ENCODE measurements at regions not wholly inside any gene's neighbourhood (a gene's known extent, or its start where the extent isn't known, plus 50 kb on each side); places are given as distances from the start of the nearest gene placed in this dataset.

DNA sequence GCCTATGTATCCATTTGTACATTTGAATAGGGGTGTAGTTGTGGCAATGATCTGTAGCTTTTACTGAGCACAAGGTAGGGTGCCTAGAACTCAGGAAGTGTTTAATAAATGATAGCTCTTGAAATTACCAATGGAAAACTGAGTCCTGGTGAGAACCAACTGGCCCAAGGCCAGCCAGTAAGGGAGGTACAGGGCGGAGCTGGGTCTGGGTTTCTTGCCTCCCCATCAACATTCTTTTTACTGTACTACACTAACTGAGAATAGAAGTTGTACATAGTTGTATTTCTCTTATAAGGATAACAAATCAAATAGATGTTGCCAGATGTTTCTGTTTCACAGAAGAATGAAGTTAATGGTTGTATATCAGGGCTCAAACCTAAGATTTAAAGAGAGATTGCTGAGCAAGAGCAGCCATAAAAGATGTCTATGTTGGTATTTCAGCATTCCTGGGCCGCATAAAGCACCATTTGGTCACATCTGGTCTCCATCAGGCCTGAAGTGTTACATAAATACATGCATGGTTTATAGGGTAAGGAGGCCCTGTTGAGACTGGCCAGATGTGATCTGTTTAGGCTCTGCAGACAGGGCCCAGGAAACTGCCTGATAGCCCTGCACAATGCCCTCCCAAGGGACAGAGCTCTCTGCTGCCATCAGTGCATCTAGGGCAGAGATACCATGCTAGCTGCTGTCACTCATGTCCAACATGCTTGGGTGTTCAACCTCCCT, 210.5 kb downstream of the NXNL2 start:
- TF ChIP-seq, protein P1, sequence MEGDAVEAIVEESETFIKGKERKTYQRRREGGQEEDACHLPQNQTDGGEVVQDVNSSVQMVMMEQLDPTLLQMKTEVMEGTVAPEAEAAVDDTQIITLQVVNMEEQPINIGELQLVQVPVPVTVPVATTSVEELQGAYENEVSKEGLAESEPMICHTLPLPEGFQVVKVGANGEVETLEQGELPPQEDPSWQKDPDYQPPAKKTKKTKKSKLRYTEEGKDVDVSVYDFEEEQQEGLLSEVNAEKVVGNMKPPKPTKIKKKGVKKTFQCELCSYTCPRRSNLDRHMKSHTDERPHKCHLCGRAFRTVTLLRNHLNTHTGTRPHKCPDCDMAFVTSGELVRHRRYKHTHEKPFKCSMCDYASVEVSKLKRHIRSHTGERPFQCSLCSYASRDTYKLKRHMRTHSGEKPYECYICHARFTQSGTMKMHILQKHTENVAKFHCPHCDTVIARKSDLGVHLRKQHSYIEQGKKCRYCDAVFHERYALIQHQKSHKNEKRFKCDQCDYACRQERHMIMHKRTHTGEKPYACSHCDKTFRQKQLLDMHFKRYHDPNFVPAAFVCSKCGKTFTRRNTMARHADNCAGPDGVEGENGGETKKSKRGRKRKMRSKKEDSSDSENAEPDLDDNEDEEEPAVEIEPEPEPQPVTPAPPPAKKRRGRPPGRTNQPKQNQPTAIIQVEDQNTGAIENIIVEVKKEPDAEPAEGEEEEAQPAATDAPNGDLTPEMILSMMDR (IDR thresholded peaks at IDR 0.05; ENCODE audit: low read depth, low read length), result no peak
- no peak for TF ChIP-seq EZH2phosphoT487 (IDR thresholded peaks at IDR 0.05; ENCODE audit: low read depth)
- Histone ChIP-seq H3K36me3 (replicated peaks; ENCODE audit: low read depth, low read length) (no peaks in the 10 kb centered on the region), H3K4me1 (ENCODE audit: low read length) (no peaks in the 10 kb centered on the region), H3K4me3 (ENCODE audit: low read length) (no peak overlapping the region), H3K27ac (ENCODE audit: low read length) (no peak overlapping the region), H3K9me3 (ENCODE audit: insufficient read depth, low read length) (no peaks in the 10 kb centered on the region), H3K4me2 (ENCODE audit: low read length) (no peak overlapping the region), H2AFZ (ENCODE audit: low read depth, low read length) (no peak overlapping the region), H4K20me1 (ENCODE audit: insufficient read depth, low read length) (no peaks in the 10 kb centered on the region), H3K27me3 (ENCODE audit: low read depth, low read length) (peaks cover 5% of the 10 kb centered on the region; the same call in 1 of the 2 replicates), H3K9ac (ENCODE audit: low read length) (no peak overlapping the region), H3K79me2 (ENCODE audit: low read length) (no peaks in the 10 kb centered on the region)

DNA sequence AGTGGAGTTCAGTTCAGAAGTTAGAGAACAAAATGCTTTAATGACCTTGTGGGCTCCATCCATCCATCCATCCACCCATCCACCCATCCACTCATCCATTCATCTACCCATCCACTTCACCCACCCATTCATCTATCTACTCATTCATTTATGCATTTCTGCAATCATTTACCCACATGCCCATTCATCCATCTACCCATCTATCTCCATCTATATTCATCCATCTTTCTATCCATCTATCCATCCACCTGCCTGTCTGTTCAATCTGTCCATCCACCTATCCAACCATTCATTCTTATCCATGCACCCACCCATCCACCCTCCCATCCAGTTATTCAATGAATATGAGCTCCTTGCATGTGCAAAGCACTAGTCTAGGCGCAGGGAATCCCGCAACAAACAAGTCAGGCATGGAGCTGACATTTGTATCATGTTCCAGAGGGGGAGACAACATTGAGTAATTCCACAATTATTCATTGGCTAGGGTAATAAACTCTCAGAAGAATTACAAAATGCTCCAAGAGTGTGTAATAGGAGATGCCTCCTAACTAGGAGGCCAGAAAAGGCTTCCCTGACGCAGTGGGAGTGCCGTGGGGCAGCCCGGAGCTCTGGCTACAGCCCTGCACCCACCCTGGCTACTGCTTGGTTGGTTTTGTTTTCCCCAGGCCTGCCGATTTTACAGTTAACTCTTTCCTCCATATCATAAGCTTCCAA, 211.2 kb downstream of the NXNL2 start:
- no peaks in the 10 kb centered on the region for H3K36me3 ChIP-seq (replicated peaks; ENCODE audit: low read depth, low read length)
- H2AFZ ChIP-seq (ENCODE audit: low read depth, low read length), result no peak overlapping the region
- H3K4me3 ChIP-seq (ENCODE audit: low read length), result no peak overlapping the region
- no peaks in the 10 kb centered on the region for H4K20me1 ChIP-seq (ENCODE audit: insufficient read depth, low read length)
- no peaks in the 10 kb centered on the region for H3K4me1 ChIP-seq (ENCODE audit: low read length)
- H3K9me3 ChIP-seq (ENCODE audit: insufficient read depth, low read length), result no peaks in the 10 kb centered on the region
- H3K79me2 ChIP-seq (ENCODE audit: low read length), result no peaks in the 10 kb centered on the region
- H3K9ac ChIP-seq (ENCODE audit: low read length), result no peak overlapping the region
- no peak overlapping the region for H3K27ac ChIP-seq (ENCODE audit: low read length)
- no peak for TF ChIP-seq EZH2phosphoT487 (IDR thresholded peaks at IDR 0.05; ENCODE audit: low read depth)
- TF ChIP-seq, protein P1 (IDR thresholded peaks at IDR 0.05; ENCODE audit: low read depth, low read length), result no peak
- H3K27me3 ChIP-seq (ENCODE audit: low read depth, low read length), result peaks cover 5% of the 10 kb centered on the region; the same call in 1 of the 2 replicates
- no peak overlapping the region for H3K4me2 ChIP-seq (ENCODE audit: low read length)

DNA sequence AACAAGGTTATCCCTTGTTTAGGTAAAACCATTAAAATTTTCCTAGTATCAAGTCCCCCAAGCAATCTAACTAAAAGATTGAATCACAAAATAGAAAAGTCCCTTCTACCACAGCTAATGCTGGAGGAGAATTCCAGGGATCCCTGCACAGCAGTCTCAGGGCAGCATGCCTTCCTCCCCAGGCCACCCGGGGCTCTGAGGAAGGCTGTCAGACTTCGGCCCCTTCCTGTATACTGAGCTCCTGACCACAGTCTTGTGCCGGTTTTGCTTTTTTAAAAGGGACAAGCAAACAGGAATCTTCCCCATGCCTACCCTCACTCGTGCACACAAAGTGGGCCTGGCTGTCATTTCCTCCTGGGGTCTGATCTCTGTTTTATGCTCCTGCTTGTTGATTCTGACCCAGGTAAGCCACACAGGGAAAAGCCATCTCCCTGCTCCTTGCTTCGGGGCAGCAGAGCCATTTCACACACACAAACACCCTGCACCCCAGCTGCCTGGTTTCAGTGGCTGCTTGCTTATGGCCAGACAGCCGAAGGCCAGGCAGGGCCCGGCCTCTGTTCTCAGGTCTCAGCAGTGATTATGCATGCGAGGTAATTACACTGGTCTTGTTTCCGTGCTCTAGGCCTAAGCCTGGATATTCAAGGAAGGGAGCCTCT, 211.9 kb downstream of the NXNL2 start:
- Histone ChIP-seq H3K27me3 (ENCODE audit: low read depth, low read length) (peaks cover 5% of the 10 kb centered on the region; the same call in 1 of the 2 replicates), H3K9ac (ENCODE audit: low read length) (no peak overlapping the region), H3K4me1 (ENCODE audit: low read length) (no peaks in the 10 kb centered on the region), H3K36me3 (replicated peaks; ENCODE audit: low read depth, low read length) (no peaks in the 10 kb centered on the region), H4K20me1 (ENCODE audit: insufficient read depth, low read length) (no peaks in the 10 kb centered on the region), H3K27ac (ENCODE audit: low read length) (no peak overlapping the region), H3K9me3 (ENCODE audit: insufficient read depth, low read length) (no peaks in the 10 kb centered on the region), H3K4me2 (ENCODE audit: low read length) (no peak overlapping the region), H2AFZ (ENCODE audit: low read depth, low read length) (no peak overlapping the region), H3K4me3 (ENCODE audit: low read length) (no peak overlapping the region), H3K79me2 (ENCODE audit: low read length) (no peaks in the 10 kb centered on the region)
- TF ChIP-seq, protein P1 (IDR thresholded peaks at IDR 0.05; ENCODE audit: low read depth, low read length), result no peak
- TF ChIP-seq EZH2phosphoT487 (IDR thresholded peaks at IDR 0.05; ENCODE audit: low read depth), result no peak

GRCh38 chr9:88747768-88748167, 212.8 kb downstream of the NXNL2 start:
- Histone ChIP-seq H3K79me2 (ENCODE audit: low read length) (no peaks in the 10 kb centered on the region), H3K9ac (ENCODE audit: low read length) (no peak overlapping the region), H2AFZ (ENCODE audit: low read depth, low read length) (no peak overlapping the region), H4K20me1 (ENCODE audit: insufficient read depth, low read length) (no peaks in the 10 kb centered on the region), H3K27ac (ENCODE audit: low read length) (no peak overlapping the region), H3K4me3 (ENCODE audit: low read length) (no peak overlapping the region), H3K36me3 (replicated peaks; ENCODE audit: low read depth, low read length) (no peaks in the 10 kb centered on the region), H3K4me1 (ENCODE audit: low read length) (no peaks in the 10 kb centered on the region), H3K4me2 (ENCODE audit: low read length) (no peak overlapping the region), H3K27me3 (ENCODE audit: low read depth, low read length) (peaks cover 5% of the 10 kb centered on the region; the same call in 1 of the 2 replicates), H3K9me3 (ENCODE audit: insufficient read depth, low read length) (no peaks in the 10 kb centered on the region)
- TF ChIP-seq, protein P1 (IDR thresholded peaks at IDR 0.05; ENCODE audit: low read depth, low read length), result no peak
- no peak for TF ChIP-seq EZH2phosphoT487 (IDR thresholded peaks at IDR 0.05; ENCODE audit: low read depth)
